B cell (primary cell): ENCODE measurements at regions not wholly inside any gene's neighbourhood (a gene's known extent, or its start where the extent isn't known, plus 50 kb on each side); places are given as distances from the start of the nearest gene placed in this dataset.

ENCODE experiments used
- ATAC-seq: fragments of 200-7000 bp; cut with Tn5 transposase; one replicate; pipeline ENCODE4 v1.10.0; 2021; ENCODE audit warnings: low read depth, mild to moderate bottlenecking, moderate number of reproducible peaks, moderate library complexity
- CTCF ChIA-PET: fragments of 350-600 bp; sonication (Branson Sonifier 250); formaldehyde crosslinking; loops from one replicate; lab custom pipeline; 2021; ENCODE audit warnings: antibody characterized with exemption, inconsistent platforms; lab: Charles Lee
- POLR2A ChIA-PET: fragments of 350-600 bp; sonication (Branson Sonifier 250); formaldehyde crosslinking; loops from one replicate; lab custom pipeline; 2021; ENCODE audit warnings: antibody characterized with exemption; lab: Charles Lee
- DNase-seq: peaks from one replicate; pipeline ENCODE4 v3.0.0; 2013
- H2AFZ ChIP-seq: 2 replicates; pipeline ENCODE4 v1.6.1; 2012; ENCODE audit warnings: mild to moderate bottlenecking, low read depth, low read length; ENCODE audit not compliant: insufficient read depth, poor library complexity, severe bottlenecking
- H3K27ac ChIP-seq, 2 donors: 1 replicate in 1 of 2; 2 replicates in 1 of 2; pipeline ENCODE4 v1.5.1; 2012 to 2013; ENCODE audit warnings: low read length in 2 of 2, mild to moderate bottlenecking in 2 of 2, moderate library complexity in 1 of 2
- H3K27me3 ChIP-seq, 4 experiments: fragments of 200-600 bp in 1 of 4; sonication (generic) in 1 of 4; replicated peaks in 1 of 4; 1 replicate in 2 of 4; 2 replicates in 2 of 4; pipeline versions ENCODE4 v1.6.1 to v1.7.0; 2013 to 2016; ENCODE audit warnings: low read length in 3 of 4, mild to moderate bottlenecking in 2 of 4, mixed read lengths in 1 of 4, moderate library complexity in 1 of 4; ENCODE audit not compliant: insufficient read depth in 4 of 4, control insufficient read depth in 3 of 4; ENCODE audit errors: control extremely low read depth in 1 of 4
- H3K36me3 ChIP-seq, 2 experiments: replicated peaks in 1 of 2; 1 replicate in 1 of 2; 2 replicates in 1 of 2; pipeline versions ENCODE4 v1.6.1 to v1.7.1; 2013; ENCODE audit warnings: low read length in 1 of 2; ENCODE audit not compliant: insufficient read depth in 2 of 2, control insufficient read depth in 1 of 2; ENCODE audit errors: control extremely low read depth in 1 of 2, extremely low read depth in 1 of 2
- H3K4me1 ChIP-seq, 2 donors: fragments of 200-600 bp in 1 of 2; sonication (generic) in 1 of 2; 1 replicate in 1 of 2; 2 replicates in 1 of 2; pipeline versions ENCODE4 v1.5.1 to v1.6.1; 2013 to 2017; ENCODE audit warnings: low read length in 2 of 2; ENCODE audit not compliant: control insufficient read depth in 2 of 2, insufficient read depth in 2 of 2
- H3K4me2 ChIP-seq: replicated peaks from 2 replicates; pipeline ENCODE3; 2012; ENCODE audit warnings: mild to moderate bottlenecking, low read depth, low read length; ENCODE audit not compliant: poor library complexity, severe bottlenecking
- H3K4me3 ChIP-seq, 5 experiments: fragments of 200-600 bp in 1 of 5; sonication (generic) in 1 of 5; 1 replicate in 3 of 5; 2 replicates in 2 of 5; pipeline versions ENCODE4 v1.5.1 to v1.7.0; 2011 to 2016; ENCODE audit warnings: low read length in 4 of 5, mild to moderate bottlenecking in 4 of 5, low read depth in 2 of 5, control low read depth in 1 of 5, moderate library complexity in 1 of 5; ENCODE audit not compliant: insufficient read depth in 1 of 5; ENCODE audit errors: control extremely low read depth in 1 of 5, extremely low read depth in 1 of 5
- H3K79me2 ChIP-seq: fragments of 200-600 bp; sonication (generic); one replicate; pipeline ENCODE4 v1.6.0; 2016; ENCODE audit warnings: low read length; ENCODE audit not compliant: control insufficient read depth, insufficient read depth
- H3K9ac ChIP-seq: fragments of 200-600 bp; sonication (generic); 2 replicates; pipeline ENCODE4 v1.6.1; 2017; ENCODE audit warnings: mild to moderate bottlenecking, low read length, moderate library complexity
- H3K9me3 ChIP-seq, 3 donors: one replicate each; pipeline versions ENCODE4 v1.6.1 to v1.7.1; 2013; ENCODE audit warnings: low read length in 2 of 3; ENCODE audit not compliant: control insufficient read depth in 2 of 3, insufficient read depth in 1 of 3; ENCODE audit errors: control extremely low read depth in 1 of 3
- H4K20me1 ChIP-seq: 2 replicates; pipeline ENCODE4 v1.6.0; 2012; ENCODE audit warnings: mild to moderate bottlenecking, low read length; ENCODE audit not compliant: insufficient read depth, control insufficient read depth, poor library complexity, severe bottlenecking
- H3K27ac Mint-ChIP-seq: one replicate; pipeline ENCODE4 v1.8.0; 2021; ENCODE audit warnings: mixed read lengths
- H3K27me3 Mint-ChIP-seq: one replicate; pipeline ENCODE4 v1.8.0; 2021; ENCODE audit warnings: mixed read lengths
- H3K4me1 Mint-ChIP-seq: one replicate; pipeline ENCODE4 v1.8.0; 2021; ENCODE audit warnings: mixed read lengths
- H3K4me3 Mint-ChIP-seq: one replicate; pipeline ENCODE4 v1.8.0; 2021; ENCODE audit warnings: mixed read lengths
- H3K9me3 Mint-ChIP-seq: one replicate; pipeline ENCODE4 v1.8.0; 2022; ENCODE audit warnings: mixed read lengths; ENCODE audit not compliant: insufficient read depth
- CTCF ChIP-seq: fragments of 200-600 bp; IDR thresholded peaks from one replicate; pipeline ENCODE4 v1.8.0; 2022; ENCODE audit warnings: antibody characterized with exemption, mild to moderate bottlenecking
- EZH2 ChIP-seq: IDR thresholded peaks from 2 replicates; pipeline ENCODE4 v1.6.1; 2012; ENCODE audit warnings: borderline replicate concordance, low read depth, mild to moderate bottlenecking, moderate library complexity, low read length; ENCODE audit not compliant: insufficient read depth, poor library complexity, severe bottlenecking
- WGBS: methylation state at CpG from one replicate; pipeline ENCODE4 v1.1.5; 2013; ENCODE audit warnings: missing lambda C conversion rate; ENCODE audit not compliant: insufficient coverage; 5-methylcytosine and 5-hydroxymethylcytosine counted together
- intact Hi-C: fragments of 100-400 bp; cut with micrococcal nuclease; formaldehyde crosslinking; loops from one replicate; pipeline ENCODE4 v1.10.0; 2022

- no peaks in the 10 kb centered on the region for H3K36me3 ChIP-seq
- no peaks in the 10 kb centered on the region for H3K27me3 Mint-ChIP-seq
- no peaks in the 10 kb centered on the region for H3K4me1 Mint-ChIP-seq
- CTCF ChIA-PET: no interaction called here
- no peak overlapping the region for H3K4me3 Mint-ChIP-seq
- no peak overlapping the region for H3K27ac ChIP-seq
- POLR2A ChIA-PET: no interaction called here
- no peak overlapping the region for H2AFZ ChIP-seq
- peaks cover 13% of the 10 kb centered on the region for H3K9me3 Mint-ChIP-seq
- intact Hi-C loops: no loop called here
- ATAC-seq (no peak), DNase-seq (no peak)
- H3K9me3 ChIP-seq: peaks cover 0 to 21% (median 13%) of the 10 kb centered on the region in 3 donors
- no peaks in the 10 kb centered on the region for H4K20me1 ChIP-seq
- H3K9ac ChIP-seq: no peak overlapping the region
- H3K79me2 ChIP-seq: no peaks in the 10 kb centered on the region
- H3K4me3 ChIP-seq: no peak overlapping the region
- no peak overlapping the region for H3K27ac Mint-ChIP-seq
- H3K27me3 ChIP-seq: no peaks in the 10 kb centered on the region
- no peaks in the 10 kb centered on the region for H3K4me1 ChIP-seq
- WGBS: no CpG with 5 or more reads among the region's 2 CpGs
- TF ChIP-seq EZH2 (no peak), CTCF (no peak)
- no peak overlapping the region for H3K4me2 ChIP-seq
These were observed 262.2 kb upstream of the PMFBP1 start for GRCh38 chr16:72434159-72434558.

GRCh38 chr16:72430121-72430520 lies 258.2 kb upstream of the PMFBP1 start:
- no peak overlapping the region for H3K4me3 ChIP-seq
- H3K36me3 ChIP-seq: peaks cover 2 to 4% of the 10 kb centered on the region in 2 experiments
- Mint-ChIP-seq H3K9me3 (peaks cover 9% of the 10 kb centered on the region), H3K27ac (no peak overlapping the region), H3K27me3 (no peaks in the 10 kb centered on the region), H3K4me1 (no peaks in the 10 kb centered on the region), H3K4me3 (no peak overlapping the region)
- no CpG with 5 or more reads among the region's 2 CpGs for WGBS
- intact Hi-C loops: no loop called here
- POLR2A ChIA-PET: no interaction called here
- H3K4me2 ChIP-seq: no peak overlapping the region
- ATAC-seq (no peak), DNase-seq (no peak)
- no peaks in the 10 kb centered on the region for H3K27me3 ChIP-seq
- H3K27ac ChIP-seq: no peak overlapping the region
- CTCF ChIA-PET: no interaction called here
- no peaks in the 10 kb centered on the region for H4K20me1 ChIP-seq
- no peak overlapping the region for H3K9ac ChIP-seq
- H2AFZ ChIP-seq: no peak overlapping the region
- H3K4me1 ChIP-seq: no peaks in the 10 kb centered on the region
- no peaks in the 10 kb centered on the region for H3K79me2 ChIP-seq
- H3K9me3 ChIP-seq: peaks cover 7 to 16% (median 10%) of the 10 kb centered on the region in 3 donors
- TF ChIP-seq CTCF (no peak), EZH2 (no peak)
